Kidney capillary endothelial cell (primary cell): ENCODE measurements at regions not wholly inside any gene's neighbourhood (a gene's known extent, or its start where the extent isn't known, plus 50 kb on each side); places are given as distances from the start of the nearest gene placed in this dataset.

Experiments
- DNase-seq: peaks from one replicate; pipeline ENCODE4 v3.0.0-alpha.2; 2018; ENCODE audit warnings: low spot score

GRCh38 chr6:54440549-54440948 is 132.3 kb downstream of the TINAG start:
- DNase-seq, result no peak

- no peak for DNase-seq
Measured at GRCh38 chr6:54441020-54441419, 132.8 kb downstream of the TINAG start.

DNA sequence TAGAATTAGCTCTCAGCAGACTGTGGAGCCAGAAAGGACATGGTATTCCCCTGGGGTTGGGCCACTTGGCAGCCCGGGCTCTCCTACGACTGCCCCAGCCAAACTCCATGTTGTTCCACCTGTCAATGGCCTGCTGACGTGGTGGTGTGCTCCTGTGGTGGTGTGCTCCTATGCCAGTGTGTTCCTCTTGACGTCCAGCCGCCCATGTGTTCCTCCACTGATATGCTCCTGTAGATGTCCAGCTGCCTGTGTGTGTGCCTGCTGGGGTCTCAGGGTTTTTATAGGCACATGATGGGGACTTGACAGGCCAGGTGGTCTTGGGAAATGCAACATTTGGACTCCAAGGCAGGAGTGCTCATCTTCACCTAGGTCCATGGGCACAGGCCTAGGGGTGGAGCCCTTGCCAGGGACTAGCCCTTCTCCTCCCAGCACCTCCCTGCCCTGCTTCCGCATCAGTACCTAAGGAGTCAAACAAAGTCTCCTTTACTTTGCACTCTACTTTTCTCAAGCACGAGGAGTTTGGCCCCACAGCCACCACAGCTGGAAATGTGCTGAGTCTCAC is 133.5 kb downstream of the TINAG start:
- no peak for DNase-seq

- no peak for DNase-seq
Measured at GRCh38 chr6:54445207-54445606, 137.0 kb downstream of the TINAG start.

- no peak for DNase-seq
Measured at GRCh38 chr6:54448617-54449016, 140.4 kb downstream of the TINAG start.

DNA sequence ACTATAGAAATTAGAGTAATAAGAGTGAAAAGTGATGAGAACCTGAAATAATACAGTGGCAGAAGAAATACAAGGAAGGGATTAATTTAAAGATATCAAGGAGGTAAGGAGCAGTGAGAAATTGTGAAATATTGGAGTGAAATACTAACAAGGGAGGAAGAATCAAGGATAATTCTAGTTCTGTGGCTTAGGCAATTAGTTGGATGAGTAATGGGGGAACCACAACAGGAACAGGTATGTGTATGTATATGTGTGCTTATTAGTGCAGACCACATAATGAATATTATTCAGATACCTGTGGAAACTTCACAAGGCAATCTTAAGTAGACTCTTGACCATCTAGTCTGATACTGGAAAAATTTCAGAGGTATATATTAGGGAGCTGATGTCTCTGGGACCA is 143.3 kb downstream of the TINAG start:
- DNase-seq, result no peak

GRCh38 chr6:54463354-54464024 is 155.2 kb downstream of the TINAG start:
- no peak for DNase-seq

DNA sequence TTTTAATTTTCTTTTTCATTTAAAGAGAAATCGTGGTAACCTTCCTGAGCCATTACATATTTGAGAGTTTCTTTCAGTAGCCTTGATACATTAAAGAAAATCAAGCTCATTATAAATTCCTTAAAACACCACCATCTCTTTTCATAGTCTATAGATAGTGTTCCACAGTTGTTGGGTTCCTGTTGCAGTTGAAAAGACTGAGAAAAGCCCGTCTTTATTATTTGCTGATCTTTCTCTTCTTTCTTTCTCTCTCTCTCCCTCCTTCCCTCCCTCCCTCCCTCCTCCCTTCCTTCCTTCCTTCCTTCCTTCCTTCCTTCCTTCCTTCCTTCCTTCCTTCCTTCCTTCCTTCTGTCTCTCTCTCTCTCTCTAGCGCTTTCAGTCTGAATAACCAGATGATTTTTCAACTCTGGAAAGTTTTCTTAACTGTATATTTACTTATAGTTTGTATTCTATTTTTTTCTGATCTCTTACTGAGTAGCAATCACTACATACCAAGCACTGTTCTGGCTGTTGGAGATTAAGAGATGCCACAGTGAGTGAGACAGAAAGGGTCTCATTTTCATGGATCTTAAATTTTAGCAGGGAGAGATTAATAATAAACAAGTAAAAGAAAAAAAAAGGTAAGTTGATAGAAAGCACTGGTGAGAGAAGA is 157.5 kb downstream of the TINAG start:
- no peak for DNase-seq

DNA sequence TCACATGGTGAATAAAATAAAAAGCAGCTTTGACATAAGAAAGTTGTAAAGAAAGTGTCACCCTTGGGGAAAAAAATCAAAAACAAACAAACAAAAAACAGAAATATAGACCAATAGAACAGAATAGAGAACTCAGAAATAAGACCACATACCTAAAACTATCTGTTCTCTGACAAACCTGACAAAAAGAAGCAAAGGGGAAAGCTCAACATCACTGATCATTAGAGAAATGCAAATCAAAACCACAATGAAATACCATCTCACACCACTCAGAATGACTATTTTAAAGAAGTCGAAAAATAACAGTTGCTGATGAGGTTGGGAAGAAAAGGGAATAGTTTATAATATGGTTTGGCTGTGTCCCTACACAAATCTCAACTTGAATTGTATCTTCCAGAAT is 159.1 kb downstream of the TINAG start:
- no peak for DNase-seq

DNA sequence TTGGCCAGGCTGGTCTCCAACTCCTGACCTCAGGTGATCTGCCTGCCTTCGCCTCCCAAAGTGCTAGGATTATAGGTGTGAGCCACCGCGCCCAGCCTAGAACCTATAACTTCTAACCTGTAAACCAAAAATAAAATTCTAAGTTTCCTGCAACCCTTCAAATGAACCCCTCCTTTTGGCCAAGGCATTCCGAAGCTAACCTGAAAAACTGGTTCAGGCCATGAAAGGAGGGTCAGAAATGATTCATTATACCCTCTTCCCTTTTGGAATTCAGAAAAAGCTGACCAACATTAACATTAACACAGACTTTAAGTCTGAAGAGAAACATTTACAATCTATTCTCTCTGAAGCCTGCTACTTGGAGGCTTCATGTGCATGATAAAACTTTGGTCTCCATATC is 165.1 kb downstream of the TINAG start:
- no peak for DNase-seq

GRCh38 chr6:54474898-54475297 is 166.7 kb downstream of the TINAG start:
- no peak for DNase-seq

- DNase-seq, result no peak
Measured at GRCh38 chr6:54481091-54481490, 172.8 kb downstream of the TINAG start.

DNA sequence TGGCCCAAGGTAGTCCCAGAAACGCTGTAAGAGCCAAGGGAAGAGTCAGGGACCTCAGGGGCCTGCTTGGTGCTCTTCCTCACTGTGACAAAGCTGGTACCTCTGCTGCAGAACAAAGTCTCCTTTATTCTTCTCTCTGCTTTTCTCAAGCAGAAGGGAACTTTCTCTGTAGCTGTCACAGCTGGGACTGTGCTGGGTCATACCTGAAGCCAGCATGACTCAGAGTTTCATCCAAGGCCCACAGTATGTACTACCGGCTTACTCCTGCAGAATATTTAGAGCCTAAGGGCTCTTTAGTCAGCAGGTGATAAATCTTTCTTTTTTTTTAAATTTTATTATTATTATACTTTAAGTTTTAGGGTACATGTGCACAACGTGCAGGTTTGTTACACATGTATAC is 183.2 kb downstream of the TINAG start:
- DNase-seq, result no peak

- DNase-seq, result no peak
Measured at GRCh38 chr6:54493138-54493537, 184.9 kb downstream of the TINAG start.

DNA sequence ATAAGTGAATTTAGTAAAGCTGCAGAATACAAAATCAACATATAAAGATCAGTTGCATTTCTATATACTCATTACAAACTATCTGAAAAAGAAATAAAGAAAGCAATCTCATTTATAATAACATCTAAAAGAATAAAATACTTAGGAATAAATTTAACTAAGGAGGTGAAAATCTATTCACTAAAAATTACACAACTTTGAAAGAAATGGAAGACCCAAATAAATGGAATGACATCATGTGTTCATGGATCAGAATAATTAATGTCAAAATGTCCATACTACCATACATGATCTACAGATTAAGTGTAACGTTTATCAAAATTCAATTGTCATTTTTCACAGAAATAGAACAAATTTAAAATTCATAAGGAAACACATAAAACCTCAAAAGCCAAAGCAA is 194.9 kb downstream of the TINAG start:
- DNase-seq, result no peak

- no peak for DNase-seq
Measured at GRCh38 chr6:54515013-54515412, 206.8 kb downstream of the TINAG start.

- DNase-seq, result no peak
Measured at GRCh38 chr6:54515713-54516112, 207.5 kb downstream of the TINAG start.

DNA sequence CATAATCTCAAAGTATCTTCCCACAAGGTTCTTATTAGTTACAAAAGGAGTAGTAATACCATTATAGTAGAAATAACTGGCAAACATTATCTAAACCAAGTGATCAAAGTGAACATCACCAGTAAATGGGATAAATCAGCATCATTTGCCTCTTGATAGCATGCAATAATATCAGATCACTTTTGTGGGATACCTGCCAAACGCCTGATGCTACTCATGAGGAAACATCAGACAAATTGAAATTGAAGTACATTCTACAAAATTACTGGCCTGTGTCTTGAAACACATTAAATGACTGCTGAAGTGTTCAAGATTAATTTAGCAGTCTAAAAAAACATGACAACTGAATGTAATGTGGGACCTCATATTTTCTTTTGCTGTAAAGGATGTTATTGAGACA is 208.1 kb downstream of the TINAG start:
- DNase-seq, result no peak

DNA sequence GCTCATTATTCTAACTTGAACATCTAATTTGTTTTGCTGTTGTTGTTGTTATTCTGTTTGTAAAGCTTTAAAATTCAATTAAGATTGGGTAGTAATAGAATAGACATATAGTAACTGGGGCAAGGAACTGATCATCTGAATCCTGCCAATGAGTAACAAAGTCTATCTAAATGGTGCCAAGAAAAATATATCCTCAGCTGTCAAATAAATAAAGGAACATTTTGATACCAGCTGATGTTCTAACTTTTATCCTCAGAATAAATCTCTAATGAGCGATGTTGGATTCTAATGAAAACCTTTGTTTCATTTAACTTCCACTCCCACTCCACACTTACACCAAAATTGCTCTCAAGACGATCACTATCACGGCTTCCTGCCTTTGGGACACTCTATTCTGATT is 210.9 kb downstream of the TINAG start:
- no peak for DNase-seq

GRCh38 chr6:54525731-54526130 is 217.5 kb downstream of the TINAG start:
- no peak for DNase-seq

DNA sequence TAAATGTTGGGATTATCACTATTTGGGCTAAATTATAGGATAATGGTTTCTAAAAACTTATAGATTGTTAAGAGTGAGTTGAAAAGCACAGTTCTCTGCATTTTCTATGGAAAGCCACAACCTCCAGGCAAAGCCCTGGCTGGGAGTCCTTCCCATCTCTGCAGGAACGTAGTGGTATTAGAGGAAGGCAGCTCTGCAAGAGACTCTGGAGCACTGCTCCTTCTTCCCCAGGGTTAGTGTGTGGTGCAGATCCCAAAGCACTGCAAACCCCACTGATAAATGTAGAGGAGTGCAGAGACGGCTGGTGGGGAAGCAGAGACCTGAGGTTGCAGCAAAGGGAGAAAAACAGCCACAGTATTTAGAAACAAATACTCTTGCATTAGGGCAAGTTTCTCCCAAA is 225.3 kb downstream of the TINAG start:
- no peak for DNase-seq

DNA sequence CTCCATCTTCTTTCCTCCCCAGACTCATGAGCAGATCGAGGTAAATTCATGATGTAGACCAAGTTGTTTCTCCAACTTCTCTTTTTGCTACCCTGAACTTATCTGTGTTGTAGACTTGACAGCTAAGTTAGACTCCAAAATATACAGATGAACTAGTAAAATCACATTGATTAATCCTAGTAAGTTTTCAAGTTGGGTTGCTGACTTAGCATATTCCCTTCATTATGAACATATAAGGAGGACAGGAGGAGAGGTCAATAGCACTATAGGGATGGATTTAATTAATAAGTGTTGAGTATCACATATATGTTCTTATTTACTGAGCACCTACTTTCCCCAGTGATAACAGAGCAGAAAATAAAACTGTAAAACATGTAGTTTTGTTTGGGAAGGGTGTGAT is 227.3 kb downstream of the TINAG start:
- no peak for DNase-seq

DNA sequence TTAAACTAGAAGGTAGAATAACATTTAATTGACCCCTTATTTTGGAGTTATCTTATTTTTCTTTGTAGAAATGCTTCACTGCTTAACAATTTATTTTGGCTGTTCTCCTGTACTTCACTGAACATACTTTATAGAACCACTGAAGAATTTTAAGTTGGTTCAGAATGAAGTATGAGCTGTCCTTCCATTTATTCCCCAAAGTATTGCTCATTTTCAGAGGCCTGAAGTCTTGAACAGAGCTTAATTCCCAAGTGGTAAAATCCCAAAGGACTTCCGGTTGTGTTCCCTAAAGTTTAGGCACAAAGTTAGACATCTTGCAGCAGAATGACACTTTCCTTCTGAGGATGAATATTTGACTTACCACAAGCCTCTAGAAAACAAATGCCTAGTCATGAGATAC is 233.3 kb downstream of the TINAG start:
- no peak for DNase-seq

DNA sequence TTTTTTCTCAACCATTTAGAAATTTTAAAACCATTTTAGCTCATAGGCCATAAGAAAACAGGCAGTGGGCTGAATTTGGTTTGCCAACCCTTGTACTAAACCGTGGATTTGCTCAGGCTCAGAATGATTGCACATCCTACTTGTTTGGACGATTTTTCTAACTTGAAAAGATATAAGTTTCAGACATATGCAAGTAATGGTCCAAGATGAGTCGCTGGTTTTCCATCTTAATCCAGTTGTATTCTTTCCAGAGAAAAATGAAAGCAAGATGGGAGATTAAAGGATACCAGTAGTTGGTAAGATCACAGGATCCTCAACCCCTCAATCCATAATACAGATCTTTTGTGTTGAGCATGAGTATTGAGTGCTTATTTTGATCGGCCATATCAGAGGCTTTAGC is 250.9 kb downstream of the TINAG start:
- no peak for DNase-seq
